GM19468 (cell line): ENCODE measurements at regions not wholly inside any gene's neighbourhood (a gene's known extent, or its start where the extent isn't known, plus 50 kb on each side); places are given as distances from the start of the nearest gene placed in this dataset.
"Not testable (repeated sequence)": the region's sequence is repeated elsewhere in the genome, so short reads cannot be mapped to it uniquely, and the experiment has no call there.

Experiments used
- ATAC-seq: cut with Tn5 transposase; IDR thresholded peaks from one replicate; pipeline ENCODE4 v1.9.1; 2021; ENCODE audit warnings: mild to moderate bottlenecking, moderate library complexity, moderate number of reproducible peaks; ENCODE audit not compliant: unreplicated experiment; ENCODE audit errors: extremely low read depth

DNA sequence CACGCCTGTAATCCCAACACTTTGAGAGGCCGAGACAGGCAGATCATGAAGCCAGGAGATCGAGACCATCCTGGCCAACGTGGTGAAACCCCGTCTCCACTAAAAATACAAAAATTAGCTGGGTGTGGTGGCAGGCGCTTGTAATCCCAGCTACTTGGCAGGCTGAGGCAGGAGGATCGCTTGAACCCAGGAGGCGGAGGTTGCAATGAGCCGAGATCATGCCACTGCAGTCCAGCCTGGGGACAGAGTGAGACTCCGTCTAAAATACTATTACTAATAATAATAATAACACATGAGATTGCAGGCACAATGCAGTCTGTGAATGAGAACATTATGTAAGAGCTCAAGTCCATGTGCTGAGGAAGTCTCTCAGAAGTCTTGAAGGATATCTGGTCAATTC, 1684.4 kb downstream of the SPATA31A7 start:
- ATAC-seq, result not testable (repeated sequence)

- not testable (repeated sequence) for ATAC-seq
Observed at GRCh38 chr9:62874745-62875599, 1685.1 kb downstream of the SPATA31A7 start.

DNA sequence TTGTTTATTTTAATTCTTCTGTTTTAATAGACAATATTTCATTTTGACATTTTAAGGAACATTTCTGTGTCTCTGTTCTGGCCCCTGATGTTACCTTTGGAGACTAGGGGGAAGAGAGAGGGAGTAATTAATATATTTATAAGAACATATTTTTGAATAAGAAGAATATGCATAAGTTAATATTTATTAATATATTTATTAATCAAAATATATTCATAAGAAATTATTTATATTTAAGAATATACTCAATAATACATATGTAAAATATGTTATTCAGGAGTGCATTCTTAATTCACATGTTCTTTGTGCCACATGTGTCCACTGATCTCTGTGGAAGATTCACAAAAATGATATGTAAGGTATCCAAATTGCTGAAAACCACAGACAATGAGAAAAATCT, 1687.7 kb downstream of the SPATA31A7 start:
- not testable (repeated sequence) for ATAC-seq

GRCh38 chr9:62877987-62878386, 1688.2 kb downstream of the SPATA31A7 start:
- ATAC-seq, result not testable (repeated sequence)

- not testable (repeated sequence) for ATAC-seq
Observed at GRCh38 chr9:62880453-62880852, 1690.6 kb downstream of the SPATA31A7 start.

DNA sequence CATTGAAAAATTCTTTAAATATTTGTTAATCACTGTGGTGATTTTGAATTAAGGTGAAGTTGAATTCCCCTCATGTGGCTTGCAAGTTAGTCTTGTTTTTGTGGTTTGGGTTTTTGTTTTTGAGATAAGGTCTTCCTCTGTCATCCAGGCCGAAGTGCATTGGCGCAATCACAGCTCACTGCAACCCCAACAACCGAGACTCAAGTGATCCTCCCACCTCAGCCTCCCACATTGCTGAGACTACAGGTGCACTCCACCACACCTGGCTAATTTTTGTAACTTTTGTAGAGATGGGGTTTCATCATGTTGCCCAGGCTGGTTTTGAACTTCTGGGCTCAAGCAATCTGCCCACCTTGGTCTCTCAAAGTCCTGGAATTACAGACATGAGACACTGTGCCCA, 1691.1 kb downstream of the SPATA31A7 start:
- ATAC-seq, result not testable (repeated sequence)

- ATAC-seq, result not testable (repeated sequence)
Observed at GRCh38 chr9:62881811-62882210, 1692.0 kb downstream of the SPATA31A7 start.

GRCh38 chr9:62882717-62883116, 1692.9 kb downstream of the SPATA31A7 start:
- ATAC-seq, result not testable (repeated sequence)

DNA sequence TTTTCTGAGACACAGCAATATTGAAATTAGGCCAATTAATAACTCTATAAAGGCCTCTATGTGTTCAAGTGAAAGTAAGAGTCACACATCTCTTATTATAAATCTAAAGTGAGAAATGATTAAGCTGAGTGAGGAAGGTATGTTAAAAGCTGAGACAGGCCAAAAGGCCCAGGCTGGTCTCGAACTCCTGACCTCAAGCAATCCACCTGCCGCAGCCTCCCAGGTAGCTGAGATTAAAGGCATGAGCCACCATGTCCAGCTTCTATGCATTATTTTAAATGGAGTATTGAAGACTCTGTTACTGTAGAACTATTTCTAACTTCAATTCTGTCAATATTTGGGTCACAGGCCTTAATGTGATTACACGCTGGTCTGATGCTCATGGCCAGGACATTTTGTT, 1706.9 kb downstream of the SPATA31A7 start:
- not testable (repeated sequence) for ATAC-seq

GRCh38 chr9:62897411-62898225, 1707.8 kb downstream of the SPATA31A7 start:
- not testable (repeated sequence) for ATAC-seq

GRCh38 chr9:62899666-62900065, 1709.8 kb downstream of the SPATA31A7 start:
- not testable (repeated sequence) for ATAC-seq

GRCh38 chr9:62904061-62904460, 1714.2 kb downstream of the SPATA31A7 start:
- ATAC-seq, result not testable (repeated sequence)

DNA sequence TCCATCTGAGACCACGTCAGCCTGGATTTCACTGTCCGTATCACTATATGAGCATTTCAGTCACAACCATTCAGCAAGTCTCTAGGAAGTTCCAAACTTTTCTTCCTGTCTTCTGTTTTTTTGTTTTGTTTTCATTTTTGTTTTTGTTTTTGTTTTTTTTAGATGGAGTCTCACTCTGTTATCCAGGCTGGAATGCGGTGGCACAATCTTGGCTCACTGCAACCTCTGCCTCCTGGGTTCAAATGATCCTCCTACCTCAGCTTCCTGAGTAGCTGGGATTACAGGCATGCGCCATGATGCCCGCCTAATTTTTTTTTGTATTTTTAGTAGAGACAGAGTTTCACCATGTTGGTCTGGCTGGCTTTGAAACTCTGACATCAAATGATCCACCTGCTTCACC, 1715.9 kb downstream of the SPATA31A7 start:
- ATAC-seq, result not testable (repeated sequence)

DNA sequence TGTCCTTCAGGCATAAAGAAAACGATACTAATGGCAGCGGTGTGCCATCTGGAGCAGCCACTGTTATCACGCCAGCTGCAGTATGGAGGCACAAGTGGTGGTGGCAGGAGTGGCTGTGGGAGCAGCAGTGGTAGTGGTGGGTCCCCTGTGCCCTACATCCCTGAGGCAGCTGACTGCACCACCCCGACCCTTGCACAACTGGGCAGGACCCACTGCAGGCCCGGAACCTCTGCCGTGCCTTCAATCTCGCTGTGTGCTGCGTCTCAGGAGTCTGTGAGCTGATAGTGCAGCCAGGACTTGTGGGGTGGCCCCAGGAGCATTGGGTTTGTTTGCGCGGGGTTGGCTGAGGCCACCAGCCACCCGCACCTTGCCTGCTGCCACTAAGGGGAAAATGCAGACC, 1718.0 kb downstream of the SPATA31A7 start:
- not testable (repeated sequence) for ATAC-seq

DNA sequence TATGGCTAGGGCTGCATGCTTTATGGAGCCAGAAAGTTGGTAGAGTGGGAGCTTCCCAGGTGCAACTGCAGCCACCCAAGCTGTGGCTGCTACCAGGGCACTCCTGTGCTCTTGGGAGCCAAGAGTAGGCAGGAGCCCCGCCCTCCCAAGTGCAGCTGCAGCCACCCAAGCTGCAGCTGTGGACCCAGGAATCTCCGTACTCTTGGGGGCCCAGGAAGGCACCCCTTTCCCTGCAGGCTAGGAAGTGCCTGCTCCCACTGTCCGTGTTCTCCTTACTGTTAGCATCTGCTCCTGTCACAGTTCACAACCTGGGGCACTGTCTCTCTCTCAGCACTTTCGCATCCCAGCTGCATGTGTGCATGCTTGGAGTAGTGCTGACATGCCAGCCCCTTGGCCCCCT, 1718.4 kb downstream of the SPATA31A7 start:
- ATAC-seq, result not testable (repeated sequence)

GRCh38 chr9:62909447-62909846, 1719.6 kb downstream of the SPATA31A7 start:
- not testable (repeated sequence) for ATAC-seq

GRCh38 chr9:62912278-62912677, 1722.4 kb downstream of the SPATA31A7 start:
- not testable (repeated sequence) for ATAC-seq

DNA sequence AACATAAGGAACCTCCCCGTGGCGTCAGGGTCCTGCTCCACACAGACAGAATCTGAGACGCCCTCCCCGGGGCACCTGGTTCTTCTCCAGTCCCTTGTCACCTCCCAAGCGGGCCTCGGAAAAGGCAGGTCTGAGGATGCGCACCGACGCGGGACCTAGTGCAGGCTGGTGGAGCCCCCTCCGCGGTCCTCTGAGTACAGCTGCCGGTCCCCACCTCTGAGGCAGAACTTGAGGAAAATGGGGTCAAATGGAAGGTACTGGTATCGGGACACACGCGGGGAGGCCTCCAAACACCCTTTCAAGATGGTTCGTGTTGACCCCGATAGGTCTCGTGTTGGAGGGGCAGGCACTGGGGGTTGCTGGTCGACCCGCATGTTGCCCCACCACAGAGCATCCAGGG, 1725.3 kb downstream of the SPATA31A7 start:
- ATAC-seq, result not testable (repeated sequence)

GRCh38 chr9:62915661-62916060, 1725.8 kb downstream of the SPATA31A7 start:
- ATAC-seq, result peak; percentile 98

- not testable (repeated sequence) for ATAC-seq
Observed at GRCh38 chr9:62918648-62919385, 1729.0 kb downstream of the SPATA31A7 start.
